Activated CD4-positive, alpha-beta T cell treated with anti-CD3 and anti-CD28 coated beads, Interleukin-2, amount 50 U/mL, for 4 hours (primary cell): ENCODE measurements at regions not wholly inside any gene's neighbourhood (a gene's known extent, or its start where the extent isn't known, plus 50 kb on each side); places are given as distances from the start of the nearest gene placed in this dataset.

ENCODE experiments used
- DNase-seq, 2 experiments: peaks; one replicate each; pipeline ENCODE4 v3.0.0-alpha.2; 2020

GRCh38 chr13:31853643-31854326, 114.5 kb downstream of the RXFP2 start:
- no peak for DNase-seq

GRCh38 chr13:31859571-31859970, 120.2 kb downstream of the RXFP2 start:
- DNase-seq: no peak

DNA sequence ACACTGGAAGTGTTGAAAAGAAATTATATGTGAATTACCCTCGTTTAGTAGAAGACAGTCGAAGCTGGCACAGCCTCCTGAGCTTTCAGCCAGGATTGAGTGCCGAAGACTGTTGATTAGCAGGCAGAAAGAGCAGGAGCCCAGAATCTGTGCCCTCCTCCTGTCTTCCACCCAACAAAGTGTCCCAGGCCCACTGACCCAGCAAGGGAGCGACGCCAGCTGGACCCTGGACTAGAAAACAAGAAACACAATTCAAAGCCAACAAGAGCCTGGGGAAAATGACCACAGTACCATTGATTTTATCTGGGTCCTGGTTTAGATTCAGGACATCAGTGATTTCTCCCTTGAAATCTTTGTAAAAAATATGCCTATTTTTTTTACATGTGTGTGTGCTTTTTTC, 120.7 kb downstream of the RXFP2 start:
- DNase-seq: no peak

DNA sequence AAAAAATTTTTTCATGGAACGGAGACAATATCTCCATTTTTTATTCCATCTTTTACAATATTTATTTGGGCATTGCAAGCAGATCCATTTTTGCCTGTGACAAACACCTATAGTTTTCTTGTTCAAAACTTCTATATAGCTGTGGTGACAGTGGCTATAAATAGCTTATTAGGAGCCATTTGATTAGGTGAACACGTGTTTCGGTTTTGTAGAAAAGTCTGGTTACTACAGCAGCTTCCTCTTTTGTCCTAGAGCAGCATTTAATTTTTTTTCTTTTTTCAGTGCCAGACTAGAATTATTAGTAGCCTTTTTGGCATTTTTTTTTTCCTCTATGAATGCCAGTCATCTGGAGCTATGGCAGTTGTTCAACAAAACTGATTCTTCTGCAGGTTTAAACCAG, 123.5 kb downstream of the RXFP2 start:
- DNase-seq: no peak

GRCh38 chr13:31864307-31864706, 125.0 kb downstream of the RXFP2 start:
- DNase-seq: no peak

GRCh38 chr13:31866099-31866498, 126.8 kb downstream of the RXFP2 start:
- no peak for DNase-seq

DNA sequence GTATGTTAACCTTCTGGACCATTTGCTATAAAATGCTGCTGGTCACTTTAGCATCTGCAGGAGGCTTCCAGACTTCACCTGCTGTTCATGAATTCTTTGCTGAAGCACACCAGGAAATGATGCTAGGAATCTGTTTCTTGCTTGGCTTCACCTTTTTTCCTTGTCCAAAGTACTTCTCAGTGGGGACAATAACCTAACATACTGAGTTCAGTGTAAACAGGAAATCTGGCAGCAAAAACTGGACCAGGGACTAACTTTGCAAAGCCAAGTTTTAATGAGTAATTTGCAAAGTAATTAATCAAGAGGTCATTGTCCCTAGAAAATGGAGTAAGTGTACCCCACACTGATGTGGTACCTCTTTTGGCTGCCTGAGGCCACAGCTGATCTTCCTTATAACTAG, 128.4 kb downstream of the RXFP2 start:
- DNase-seq: no peak

DNA sequence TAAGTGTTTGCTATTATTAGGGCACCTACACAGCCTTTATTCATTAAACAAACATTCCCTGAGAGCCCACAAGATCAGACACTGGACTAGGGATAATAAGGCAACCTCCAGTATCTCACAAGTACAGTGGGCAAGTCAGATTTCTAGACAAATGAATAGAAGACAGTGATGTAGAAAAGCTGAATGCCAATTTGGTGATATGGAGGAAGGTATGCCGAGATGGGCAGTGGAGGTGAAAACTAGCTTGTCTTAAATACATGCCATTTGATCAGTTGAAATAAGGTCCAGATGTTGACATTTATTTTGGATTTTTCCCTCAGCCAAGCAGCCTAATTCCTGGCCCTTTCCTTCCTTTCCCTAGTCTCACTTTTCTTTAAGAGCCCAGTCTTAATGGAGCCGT, 130.3 kb downstream of the RXFP2 start:
- no peak for DNase-seq

DNA sequence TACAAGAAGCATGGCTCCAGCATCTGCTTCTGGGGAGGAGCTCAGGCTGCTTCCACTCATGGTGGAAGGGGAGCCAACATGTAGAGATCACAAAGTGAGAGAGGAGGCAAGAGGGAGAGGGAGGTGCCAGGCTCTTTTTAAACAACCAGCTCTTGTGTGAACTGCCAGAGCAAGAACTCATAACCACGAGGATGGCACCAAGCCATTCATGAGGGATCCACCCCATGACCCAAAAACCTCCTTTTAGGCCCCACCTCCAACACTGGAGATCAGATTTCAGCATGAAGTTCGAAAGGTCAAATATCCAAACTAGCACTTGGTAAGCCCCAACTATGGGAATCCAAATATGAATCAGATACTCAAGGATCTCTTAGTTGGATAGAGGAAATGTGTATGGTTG, 131.2 kb downstream of the RXFP2 start:
- no peak for DNase-seq

GRCh38 chr13:31873145-31873544, 133.8 kb downstream of the RXFP2 start:
- no peak for DNase-seq

GRCh38 chr13:31875134-31875533, 135.8 kb downstream of the RXFP2 start:
- DNase-seq: no peak

- DNase-seq: no peak
These were observed 138.7 kb downstream of the RXFP2 start for GRCh38 chr13:31878052-31878451.

- no peak for DNase-seq
These were observed 139.2 kb downstream of the RXFP2 start for GRCh38 chr13:31878495-31878894.

- DNase-seq: no peak
These were observed 139.6 kb downstream of the RXFP2 start for GRCh38 chr13:31878955-31879354.

GRCh38 chr13:31880851-31881494, 141.6 kb downstream of the RXFP2 start:
- DNase-seq: no peak

DNA sequence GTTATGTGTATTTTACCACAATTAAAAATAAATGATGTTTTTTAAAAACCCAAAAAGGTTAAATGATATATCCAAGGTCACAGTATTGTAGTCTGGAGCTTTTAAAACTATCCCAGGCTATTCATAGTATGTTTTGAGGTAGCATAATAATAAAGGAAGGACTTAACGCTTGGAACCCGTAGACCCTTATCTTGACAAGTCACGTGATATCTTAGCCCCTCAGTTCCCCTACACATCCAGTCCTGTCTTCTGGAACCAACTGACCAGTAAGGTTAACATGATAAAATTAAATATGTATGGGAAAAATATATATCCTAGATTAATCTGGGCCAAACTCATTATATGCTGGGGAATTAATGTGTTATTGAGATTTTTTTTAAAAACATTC, 142.2 kb downstream of the RXFP2 start:
- no peak for DNase-seq

DNA sequence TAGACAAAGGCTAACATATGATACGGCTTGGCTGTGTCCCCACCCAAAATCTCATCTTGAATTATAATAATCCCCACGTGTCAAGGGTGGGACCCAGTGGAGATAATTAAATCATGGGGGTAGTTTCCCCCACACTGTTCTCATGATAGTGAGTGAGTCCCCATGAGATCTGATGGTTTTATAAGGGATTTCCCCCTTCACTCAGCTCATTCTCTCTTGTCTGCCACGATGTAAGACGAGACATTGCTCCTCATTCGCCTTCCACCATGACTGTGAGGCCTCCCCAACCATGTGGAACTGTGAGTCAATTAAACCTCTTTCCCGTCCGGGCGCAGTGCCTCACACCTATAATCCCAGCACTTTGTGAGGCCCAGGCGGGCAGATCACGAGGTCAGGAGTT, 143.5 kb downstream of the RXFP2 start:
- DNase-seq: no peak

DNA sequence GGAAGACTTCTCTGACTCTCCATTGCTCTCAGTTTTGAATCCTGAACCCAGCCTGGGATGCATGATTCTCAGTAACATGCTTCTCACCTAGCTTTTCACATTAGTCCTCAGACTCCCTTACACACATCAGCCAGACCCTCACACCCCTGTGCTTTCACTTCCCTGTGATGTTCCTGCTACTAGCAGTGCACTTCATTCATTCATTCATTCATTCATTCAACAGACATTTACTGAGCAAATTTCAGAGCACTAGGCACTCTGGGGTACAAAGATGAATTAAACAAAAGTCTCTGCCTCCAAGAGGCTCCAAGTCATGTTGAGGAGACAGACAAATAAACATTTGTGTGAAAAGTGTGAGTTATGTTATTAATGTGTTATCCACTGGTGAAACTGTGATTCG, 145.2 kb downstream of the RXFP2 start:
- DNase-seq: no peak

DNA sequence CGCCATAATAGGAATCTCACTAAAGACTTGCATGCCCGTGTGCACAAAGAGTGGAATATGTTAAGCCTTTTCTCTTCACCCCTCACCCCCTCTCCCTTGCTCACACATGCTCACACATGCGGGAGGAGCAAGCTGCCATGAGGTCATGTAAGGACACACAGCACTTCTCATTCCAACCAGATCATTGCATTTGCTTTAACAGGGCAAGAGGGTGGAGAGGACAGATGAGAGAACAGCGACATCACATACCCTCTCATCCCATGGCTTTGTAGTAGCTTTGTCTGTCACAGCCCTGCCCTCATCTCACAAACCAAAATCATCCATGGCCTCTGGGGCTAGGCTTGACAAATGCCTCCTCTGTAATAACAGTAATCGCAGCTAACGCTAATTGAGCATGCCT, 145.6 kb upstream of the FRY start:
- no peak for DNase-seq

DNA sequence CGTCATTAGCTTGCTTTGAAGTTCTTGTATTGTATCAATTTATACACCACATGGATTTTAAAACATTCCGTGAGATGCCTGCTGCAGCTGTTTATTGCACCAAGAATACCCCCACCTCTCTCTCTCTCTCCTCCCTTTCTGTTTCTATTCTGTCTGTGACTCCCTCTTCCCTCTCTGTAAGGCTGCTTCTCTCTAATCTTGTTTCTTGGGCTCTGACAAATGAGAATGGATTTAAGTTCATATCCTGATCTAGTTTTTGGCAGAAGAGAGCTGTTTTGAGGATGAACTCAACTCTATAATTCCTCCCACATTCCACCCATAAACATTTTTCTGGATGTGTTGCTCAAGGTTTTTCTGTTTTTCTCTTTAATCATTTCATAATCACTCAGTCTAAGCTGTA, 144.3 kb upstream of the FRY start:
- no peak for DNase-seq

- no peak for DNase-seq
These were observed 140.6 kb upstream of the FRY start for GRCh38 chr13:31890946-31891345.

- no peak for DNase-seq
These were observed 140.1 kb upstream of the FRY start for GRCh38 chr13:31891472-31891871.

- DNase-seq: no peak
These were observed 136.6 kb upstream of the FRY start for GRCh38 chr13:31894931-31895330.

DNA sequence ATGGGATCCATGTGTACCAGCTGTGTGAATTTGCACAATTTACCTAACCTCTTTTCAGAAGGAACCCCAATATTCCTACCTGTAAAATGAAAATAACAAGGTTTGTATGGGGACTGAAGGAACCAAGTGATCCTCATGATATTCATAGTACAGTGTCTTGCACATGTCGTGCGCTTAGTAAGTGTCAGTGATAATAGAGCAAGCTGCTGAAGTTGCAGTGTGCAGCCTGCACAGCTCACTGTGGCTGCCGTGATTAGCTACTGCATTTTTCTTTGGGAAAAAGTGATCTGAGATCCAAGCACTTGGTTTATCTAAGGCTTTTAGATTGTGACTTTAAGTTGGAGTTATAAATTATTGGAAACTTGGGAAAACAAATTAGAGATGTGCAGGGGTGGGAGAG, 135.9 kb upstream of the FRY start:
- DNase-seq: no peak

DNA sequence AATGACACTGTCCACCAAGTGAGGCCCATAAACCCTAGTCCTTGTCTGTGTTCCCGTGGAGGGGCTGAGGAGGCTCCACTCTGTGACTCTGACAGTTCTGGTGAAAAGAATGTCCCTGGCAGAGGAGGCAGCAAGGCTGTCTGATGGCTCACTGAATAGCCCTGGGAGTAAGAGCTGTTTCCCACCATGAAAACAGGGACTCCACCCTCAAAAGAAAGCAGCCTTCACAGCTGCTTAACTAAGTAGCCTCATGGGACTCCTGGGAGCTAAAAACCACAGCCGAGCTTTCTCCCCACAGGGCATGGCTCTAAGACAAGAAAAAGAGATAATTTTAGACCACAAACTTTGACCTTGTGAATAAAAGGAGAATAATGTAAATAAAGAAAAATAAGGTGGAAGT, 135.1 kb upstream of the FRY start:
- DNase-seq: no peak
